Neuronal stem cell (in vitro differentiated cells): ENCODE measurements at regions not wholly inside any gene's neighbourhood (a gene's known extent, or its start where the extent isn't known, plus 50 kb on each side); places are given as distances from the start of the nearest gene placed in this dataset.

Experiments used
- DNase-seq: peaks from one replicate; pipeline ENCODE4 v3.0.0-alpha.2; 2013; ENCODE audit warnings: low spot score
- H2AFZ ChIP-seq: one replicate; pipeline ENCODE4 v1.6.1; 2013; ENCODE audit warnings: mild to moderate bottlenecking, low read length, inconsistent platforms
- H2AK5ac ChIP-seq: 2 replicates; pipeline ENCODE4 v1.6.1; 2013; ENCODE audit warnings: low read depth, mild to moderate bottlenecking, inconsistent platforms, low read length, moderate library complexity, mixed read lengths
- H2BK120ac ChIP-seq: 2 replicates; pipeline ENCODE4 v1.6.1; 2013; ENCODE audit warnings: low read depth, mild to moderate bottlenecking, inconsistent platforms, low read length, moderate library complexity, mixed read lengths
- H2BK12ac ChIP-seq: one replicate; pipeline ENCODE4 v1.6.1; 2013; ENCODE audit warnings: low read length, inconsistent platforms
- H2BK15ac ChIP-seq: 2 replicates; pipeline ENCODE4 v1.6.1; 2013; ENCODE audit warnings: mild to moderate bottlenecking, low read length, inconsistent platforms, mixed read lengths
- H2BK5ac ChIP-seq: one replicate; pipeline ENCODE4 v1.6.1; 2013; ENCODE audit warnings: inconsistent platforms, mild to moderate bottlenecking, low read length, moderate library complexity
- H3K14ac ChIP-seq: one replicate; pipeline ENCODE4 v1.6.1; 2013; ENCODE audit warnings: low read length, inconsistent platforms
- H3K18ac ChIP-seq: 2 replicates; pipeline ENCODE4 v1.6.1; 2013; ENCODE audit warnings: low read length, inconsistent platforms
- H3K23ac ChIP-seq: 2 replicates; pipeline ENCODE4 v1.6.1; 2013; ENCODE audit warnings: low read depth, mild to moderate bottlenecking, mixed read lengths, low read length, inconsistent platforms; ENCODE audit not compliant: poor library complexity
- H3K27ac ChIP-seq: replicated peaks from 3 replicates; pipeline ENCODE4 v1.5.1; 2013; ENCODE audit warnings: low read length, inconsistent platforms
- H3K27me3 ChIP-seq, 3 experiments: 2 replicates each; pipeline ENCODE4 v1.6.1; 2013; ENCODE audit warnings: low read length in 3 of 3, mild to moderate bottlenecking in 2 of 3, inconsistent platforms in 1 of 3, low read depth in 1 of 3, mixed read lengths in 1 of 3, moderate library complexity in 1 of 3; ENCODE audit not compliant: control insufficient read depth in 3 of 3, insufficient read depth in 3 of 3
- H3K36me3 ChIP-seq, 2 donors: replicated peaks in 1 of 2; 2 replicates each; pipeline ENCODE4 v1.6.1; 2013; ENCODE audit warnings: low read length in 2 of 2; ENCODE audit not compliant: control insufficient read depth in 2 of 2, insufficient read depth in 2 of 2
- H3K4ac ChIP-seq: 2 replicates; pipeline ENCODE4 v1.6.1; 2013; ENCODE audit warnings: inconsistent platforms, mild to moderate bottlenecking, low read length, moderate library complexity
- H3K4me1 ChIP-seq, 2 donors: 1 replicate in 1 of 2; 2 replicates in 1 of 2; pipeline ENCODE4 v1.6.1; 2013; ENCODE audit warnings: low read length in 2 of 2, low read depth in 1 of 2; ENCODE audit not compliant: control insufficient read depth in 2 of 2, insufficient read depth in 1 of 2
- H3K4me2 ChIP-seq: one replicate; pipeline ENCODE4 v1.6.1; 2013; ENCODE audit warnings: mild to moderate bottlenecking, low read length, inconsistent platforms; ENCODE audit not compliant: insufficient read depth, poor library complexity, severe bottlenecking
- H3K4me3 ChIP-seq, 2 donors: 2 replicates each; pipeline ENCODE4 v1.5.1; 2013; ENCODE audit warnings: low read length in 2 of 2, mild to moderate bottlenecking in 2 of 2, inconsistent platforms in 1 of 2, moderate library complexity in 1 of 2
- H3K79me1 ChIP-seq: one replicate; pipeline ENCODE4 v1.6.1; 2013; ENCODE audit warnings: low read depth, mild to moderate bottlenecking, inconsistent platforms, low read length, moderate library complexity
- H3K9ac ChIP-seq: one replicate; pipeline ENCODE4 v1.6.1; 2013; ENCODE audit warnings: mild to moderate bottlenecking, low read depth, low read length, inconsistent platforms; ENCODE audit not compliant: poor library complexity
- H3K9me3 ChIP-seq, 2 donors: replicated peaks in 1 of 2; 2 replicates each; pipeline versions ENCODE3 to v1.6.1; 2013; ENCODE audit warnings: low read length in 2 of 2, mild to moderate bottlenecking in 2 of 2, inconsistent platforms in 1 of 2, low read depth in 1 of 2, mixed read lengths in 1 of 2, moderate library complexity in 1 of 2; ENCODE audit not compliant: control insufficient read depth in 2 of 2, insufficient read depth in 1 of 2
- H4K8ac ChIP-seq: one replicate; pipeline ENCODE4 v1.6.1; 2013; ENCODE audit warnings: low read depth, mild to moderate bottlenecking, inconsistent platforms, low read length, moderate library complexity
- H4K91ac ChIP-seq: one replicate; pipeline ENCODE4 v1.6.1; 2013; ENCODE audit warnings: low read length, low read depth, mild to moderate bottlenecking, inconsistent platforms; ENCODE audit not compliant: poor library complexity
- WGBS, 2 donors: extraction: QIAGEN DNeasy Blood & Tissue Kit; methylation state at CpG; one replicate each; pipeline ENCODE4 v1.1.7; 2013; ENCODE audit warnings: missing lambda C conversion rate in 2 of 2, mixed read lengths in 1 of 2; ENCODE audit not compliant: insufficient read length in 2 of 2, insufficient replicate concordance in 1 of 2; ENCODE audit errors: extremely low coverage in 2 of 2; 5-methylcytosine and 5-hydroxymethylcytosine counted together

DNA sequence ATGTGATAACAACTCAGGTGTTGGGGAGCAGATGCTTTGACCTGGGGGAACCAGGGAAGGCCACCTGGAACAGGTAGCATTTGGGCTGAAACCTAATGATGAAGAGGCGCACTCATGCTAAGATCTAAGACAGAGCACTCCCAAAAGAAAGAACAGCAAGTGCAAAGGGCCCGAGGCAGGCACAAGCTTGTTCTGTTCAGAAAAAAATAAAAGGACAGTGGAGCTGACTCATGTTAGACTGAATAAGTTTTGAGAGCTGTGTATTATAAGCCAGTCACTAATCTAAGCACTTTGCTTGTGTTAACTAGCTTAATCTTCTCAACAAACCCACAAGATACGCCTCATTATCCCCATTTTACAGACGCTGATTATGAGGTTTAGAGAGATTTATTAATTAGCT, 90.1 kb downstream of the MATN1 start:
- H3K4me1 ChIP-seq, result peaks cover 0 to 3% of the 10 kb centered on the region in 2 donors
- H3K9me3 ChIP-seq, result no peaks in the 10 kb centered on the region
- no peak overlapping the region for H3K4ac ChIP-seq
- DNase-seq, result no peak
- no peak overlapping the region for H2BK5ac ChIP-seq
- H2BK12ac ChIP-seq, result no peak overlapping the region
- WGBS, 2 donors, result no CpG with 5 or more reads among the region's 4 CpGs
- H3K9ac ChIP-seq, result no peak overlapping the region
- H3K27me3 ChIP-seq, result peaks cover 0 to 8% (median 0%) of the 10 kb centered on the region in 3 experiments
- no peaks in the 10 kb centered on the region for H3K79me1 ChIP-seq
- H3K23ac ChIP-seq, result no peak overlapping the region
- H2BK120ac ChIP-seq, result no peak overlapping the region
- no peak overlapping the region for H3K4me3 ChIP-seq
- H3K14ac ChIP-seq, result no peak overlapping the region
- no peak overlapping the region for H4K8ac ChIP-seq
- H4K91ac ChIP-seq, result no peak overlapping the region
- H3K36me3 ChIP-seq, result no peaks in the 10 kb centered on the region
- H3K27ac ChIP-seq, result no peak overlapping the region
- H2AK5ac ChIP-seq, result no peak overlapping the region
- H3K18ac ChIP-seq, result no peak overlapping the region
- no peak overlapping the region for H2AFZ ChIP-seq
- H3K4me2 ChIP-seq, result no peak overlapping the region
- no peak overlapping the region for H2BK15ac ChIP-seq

DNA sequence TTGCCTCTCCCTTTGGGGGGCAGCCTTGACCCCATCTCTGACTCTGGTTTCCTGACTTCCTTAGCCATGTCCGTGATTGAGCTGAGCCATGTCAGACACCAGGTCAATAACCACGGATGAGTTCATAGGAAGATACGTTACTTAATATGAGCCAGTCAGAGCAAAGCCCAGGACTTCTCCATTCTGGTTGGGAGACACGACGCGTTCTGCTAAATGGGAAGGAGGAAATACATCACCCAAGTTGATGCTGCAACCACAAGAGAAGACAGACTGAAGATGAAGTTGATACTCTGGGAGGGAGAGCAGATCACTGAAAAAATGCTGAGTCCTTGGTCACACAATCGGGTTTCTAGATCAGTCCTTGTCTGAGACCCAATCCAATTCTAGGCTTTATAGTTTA, 90.9 kb downstream of the MATN1 start:
- H3K9ac ChIP-seq, result no peak overlapping the region
- no peak for DNase-seq
- H3K9me3 ChIP-seq, result no peaks in the 10 kb centered on the region

DNA sequence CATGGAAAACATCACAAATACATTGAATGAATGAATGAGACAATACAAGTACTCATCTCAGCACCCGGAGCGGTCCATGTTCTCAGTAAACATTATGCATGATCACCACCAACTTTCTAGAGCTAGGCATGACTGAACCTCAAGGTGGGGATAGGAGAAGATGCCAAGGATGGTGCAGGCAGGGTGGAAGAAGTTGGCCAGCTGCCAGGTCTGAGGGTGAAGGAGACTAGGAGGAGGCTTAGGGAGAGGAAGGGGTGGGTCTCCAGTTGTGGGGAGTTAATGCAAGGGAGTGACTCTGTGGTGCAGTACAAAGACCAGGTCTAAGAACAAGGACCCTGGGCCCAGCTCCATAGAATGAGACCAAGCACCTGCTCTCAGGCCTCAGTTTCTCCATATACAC, 91.7 kb downstream of the MATN1 start:
- Histone ChIP-seq H3K27me3 (no peaks in the 10 kb centered on the region), H2AFZ (no peak overlapping the region), H3K4ac (no peak overlapping the region), H3K9me3 (no peaks in the 10 kb centered on the region), H3K36me3 (no peaks in the 10 kb centered on the region), H3K9ac (no peak overlapping the region), H2BK120ac (no peak overlapping the region), H2AK5ac (no peak overlapping the region), H2BK15ac (no peak overlapping the region), H3K23ac (no peak overlapping the region), H3K4me3 (no peak overlapping the region), H3K4me1 (peaks cover 0 to 3% of the 10 kb centered on the region in 2 donors), H3K4me2 (no peak overlapping the region), H2BK5ac (no peak overlapping the region), H3K79me1 (no peaks in the 10 kb centered on the region), H2BK12ac (no peak overlapping the region), H4K8ac (no peak overlapping the region), H3K27ac (no peak overlapping the region), H3K14ac (no peak overlapping the region), H3K18ac (no peak overlapping the region), H4K91ac (no peak overlapping the region)
- no CpG with 5 or more reads among the region's 2 CpGs for WGBS, 2 donors
- no peak for DNase-seq

More for the DNA sequence above, 90.9 kb downstream of the MATN1 start:
- Histone ChIP-seq H2BK5ac (no peak overlapping the region), H4K8ac (no peak overlapping the region), H2BK12ac (no peak overlapping the region), H3K14ac (no peak overlapping the region), H3K4ac (no peak overlapping the region), H3K23ac (peak overlapping the region; percentile 51), H2BK15ac (no peak overlapping the region), H3K36me3 (no peaks in the 10 kb centered on the region), H3K27ac (no peak overlapping the region), H2AK5ac (no peak overlapping the region), H3K4me2 (no peak overlapping the region), H2AFZ (no peak overlapping the region), H3K79me1 (no peaks in the 10 kb centered on the region), H3K18ac (no peak overlapping the region), H3K4me3 (no peak overlapping the region), H3K27me3 (peaks cover 0 to 2% (median 0%) of the 10 kb centered on the region in 3 experiments), H4K91ac (no peak overlapping the region), H3K4me1 (peaks cover 0 to 3% of the 10 kb centered on the region in 2 donors), H2BK120ac (no peak overlapping the region)
- no CpG with 5 or more reads among the region's 7 CpGs for WGBS, 2 donors

DNA sequence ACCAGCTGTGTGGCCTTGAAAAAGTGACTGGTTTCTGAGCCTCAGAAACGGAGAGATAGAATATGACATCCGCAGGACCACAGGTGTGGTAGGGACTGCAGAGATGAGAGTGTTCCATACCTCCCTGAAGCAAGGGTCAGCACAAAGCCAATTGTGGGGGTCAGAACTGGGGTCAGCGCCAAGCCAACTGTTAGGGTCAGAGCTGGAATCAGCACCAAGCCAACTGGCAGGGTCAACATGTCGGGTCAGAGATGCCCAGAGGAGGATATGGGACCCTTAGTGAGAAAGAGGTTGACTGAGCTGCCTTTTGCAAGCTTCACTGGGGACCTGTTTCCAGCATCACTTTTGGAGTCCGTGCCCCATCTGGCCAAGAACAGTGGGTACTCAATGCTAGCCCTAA, 93.9 kb downstream of the MATN1 start:
- H2AK5ac ChIP-seq, result no peak overlapping the region
- no peak overlapping the region for H2BK15ac ChIP-seq
- no CpG with 5 or more reads among the region's 5 CpGs for WGBS, 2 donors
- no peak overlapping the region for H3K23ac ChIP-seq
- H4K8ac ChIP-seq, result no peak overlapping the region
- H4K91ac ChIP-seq, result no peak overlapping the region
- no peak overlapping the region for H3K9ac ChIP-seq
- H3K4ac ChIP-seq, result no peak overlapping the region
- no peaks in the 10 kb centered on the region for H3K9me3 ChIP-seq
- H3K27me3 ChIP-seq, result no peaks in the 10 kb centered on the region
- H2BK120ac ChIP-seq, result no peak overlapping the region
- DNase-seq, result no peak
- no peak overlapping the region for H2AFZ ChIP-seq
- H3K18ac ChIP-seq, result no peak overlapping the region
- no peaks in the 10 kb centered on the region for H3K79me1 ChIP-seq
- no peak overlapping the region for H3K4me2 ChIP-seq
- H3K36me3 ChIP-seq, result no peaks in the 10 kb centered on the region
- no peak overlapping the region for H3K4me3 ChIP-seq
- H3K14ac ChIP-seq, result no peak overlapping the region
- no peak overlapping the region for H2BK5ac ChIP-seq
- peaks cover 0 to 1% of the 10 kb centered on the region in 2 donors for H3K4me1 ChIP-seq
- no peak overlapping the region for H3K27ac ChIP-seq
- no peak overlapping the region for H2BK12ac ChIP-seq
